Calu3 (cell line): ENCODE measurements at regions not wholly inside any gene's neighbourhood (a gene's known extent, or its start where the extent isn't known, plus 50 kb on each side); places are given as distances from the start of the nearest gene placed in this dataset.
"Not testable (repeated sequence)": the region's sequence is repeated elsewhere in the genome, so short reads cannot be mapped to it uniquely, and the experiment has no call there.

Experiments used
- BruUV-seq: library from RNA; stranded (reverse); fragments of 400-500 nt; replicated peaks from 2 replicates; lab custom pipeline; 2021; lab: Mats Ljungman, UMichigan
- CTCF ChIA-PET: fragments of 300-600 bp; sonication (Branson Sonifier 250); formaldehyde crosslinking; loops from one replicate; lab custom pipeline; 2022; ENCODE audit warnings: antibody characterized with exemption; lab: Charles Lee
- DNase-seq: peaks from one replicate; pipeline ENCODE4 v3.0.0; 2022
- H3K27ac Mint-ChIP-seq: one replicate; pipeline ENCODE4 v1.8.0; 2022; ENCODE audit warnings: mixed read lengths; ENCODE audit not compliant: unreplicated experiment
- H3K27me3 Mint-ChIP-seq: one replicate; pipeline ENCODE4 v1.8.0; 2022; ENCODE audit warnings: mixed read lengths; ENCODE audit not compliant: unreplicated experiment
- H3K36me3 Mint-ChIP-seq: one replicate; pipeline ENCODE4 v1.8.0; 2022; ENCODE audit warnings: mild to moderate bottlenecking, moderate library complexity, mixed read lengths; ENCODE audit not compliant: insufficient read depth, unreplicated experiment
- H3K4me1 Mint-ChIP-seq: one replicate; pipeline ENCODE4 v1.8.0; 2022; ENCODE audit warnings: mild to moderate bottlenecking, low read depth, mixed read lengths; ENCODE audit not compliant: unreplicated experiment
- H3K4me3 Mint-ChIP-seq: one replicate; pipeline ENCODE4 v1.8.0; 2022; ENCODE audit warnings: mild to moderate bottlenecking, low read depth, moderate library complexity, mixed read lengths; ENCODE audit not compliant: unreplicated experiment
- H3K9me3 Mint-ChIP-seq: one replicate; pipeline ENCODE4 v1.8.0; 2022; ENCODE audit warnings: low read depth, mixed read lengths; ENCODE audit not compliant: unreplicated experiment
- intact Hi-C: fragments of 100-400 bp; cut with micrococcal nuclease; formaldehyde crosslinking; loops from one replicate; pipeline ENCODE4 v1.10.0; 2022; ENCODE audit not compliant: unreplicated experiment

DNA sequence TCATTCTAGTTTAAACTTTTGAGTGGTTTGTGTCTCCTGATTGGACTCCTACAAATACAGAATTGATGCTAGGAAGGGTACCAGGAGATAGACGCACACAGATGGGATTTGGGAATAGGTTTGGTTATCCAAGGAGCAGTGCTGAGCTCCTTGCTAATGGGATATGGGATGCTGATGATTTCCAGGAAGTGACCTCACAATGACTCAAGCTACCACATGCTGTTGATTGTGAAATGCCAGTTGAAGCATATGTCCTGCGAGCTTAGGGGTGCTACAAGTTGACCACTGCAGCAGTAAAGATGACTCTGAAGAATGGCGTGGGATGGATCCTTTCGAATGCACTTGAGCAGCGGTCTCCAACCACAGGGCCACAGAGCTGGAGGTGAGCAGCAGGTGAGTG lies 343.2 kb downstream of the ZNF37A start:
- H3K36me3 Mint-ChIP-seq, DNase-seq, CTCF ChIA-PET, H3K27ac Mint-ChIP-seq, H3K9me3 Mint-ChIP-seq, H3K4me3 Mint-ChIP-seq, intact Hi-C loops, H3K27me3 Mint-ChIP-seq, H3K4me1 Mint-ChIP-seq, BruUV-seq: not testable (repeated sequence)

DNA sequence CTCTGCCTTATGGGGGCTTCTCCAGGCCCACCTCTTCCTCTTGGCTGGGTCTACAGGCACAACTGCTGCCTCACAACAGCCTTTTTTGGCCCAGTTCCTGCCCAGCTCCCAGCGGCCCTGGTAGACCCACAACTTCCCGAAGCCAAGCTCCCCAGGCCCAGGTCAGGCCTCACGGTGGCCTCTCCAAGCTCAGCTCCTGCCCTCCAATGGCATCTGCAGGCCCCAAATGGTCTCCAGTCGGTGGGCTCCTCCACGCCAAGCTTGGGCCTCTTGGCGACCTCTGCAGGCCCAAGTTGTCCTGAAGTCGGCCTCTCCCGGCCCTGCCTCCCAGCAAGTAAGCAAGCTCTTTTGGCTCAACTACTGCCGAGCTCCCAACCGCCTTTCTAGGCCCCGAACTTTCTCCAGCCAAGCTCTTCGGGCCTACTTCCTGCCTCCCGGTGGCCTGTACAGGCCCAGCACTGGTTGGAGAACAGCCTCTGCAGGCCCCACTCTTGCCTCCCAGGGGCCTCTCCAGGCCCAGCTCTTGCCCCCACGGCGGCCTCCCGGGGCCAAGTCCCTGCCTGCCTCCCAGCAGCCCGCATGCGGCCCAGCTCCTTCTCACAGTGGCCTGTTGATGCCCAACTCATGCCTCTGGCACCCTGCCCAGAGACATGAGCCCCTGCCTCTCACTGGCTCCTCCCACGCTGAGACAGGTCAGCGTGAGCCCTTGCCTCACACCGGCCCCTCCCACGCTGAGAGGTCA lies 354.6 kb downstream of the ZNF37A start:
- DNase-seq, CTCF ChIA-PET, H3K4me3 Mint-ChIP-seq, H3K9me3 Mint-ChIP-seq, H3K27ac Mint-ChIP-seq, H3K27me3 Mint-ChIP-seq, intact Hi-C loops, BruUV-seq, H3K4me1 Mint-ChIP-seq: not testable (repeated sequence)
- H3K36me3 Mint-ChIP-seq, result peaks cover 24% of the 10 kb centered on the region

DNA sequence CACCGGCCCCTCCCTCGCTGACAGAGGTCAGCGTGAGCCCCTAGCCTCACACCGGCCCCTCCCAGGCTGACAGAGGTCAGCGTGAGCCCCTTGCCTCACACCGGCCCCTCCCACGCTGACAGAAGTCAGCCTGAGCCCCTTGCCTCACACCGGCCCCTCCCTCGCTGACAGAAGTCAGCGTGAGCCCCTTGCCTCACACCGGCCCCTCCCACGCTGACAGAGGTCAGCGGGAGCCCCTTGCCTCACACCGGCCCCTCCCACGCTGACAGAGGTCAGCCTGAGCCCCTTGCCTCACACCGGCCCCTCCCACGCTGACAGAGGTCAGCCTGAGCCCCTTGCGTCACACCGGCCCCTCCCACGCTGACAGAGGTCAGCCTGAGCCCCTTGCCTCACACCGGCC lies 355.5 kb downstream of the ZNF37A start:
- H3K27me3 Mint-ChIP-seq, CTCF ChIA-PET, H3K4me1 Mint-ChIP-seq, H3K9me3 Mint-ChIP-seq, H3K4me3 Mint-ChIP-seq, DNase-seq, intact Hi-C loops, H3K27ac Mint-ChIP-seq, BruUV-seq: not testable (repeated sequence)
- peaks cover 24% of the 10 kb centered on the region for H3K36me3 Mint-ChIP-seq

DNA sequence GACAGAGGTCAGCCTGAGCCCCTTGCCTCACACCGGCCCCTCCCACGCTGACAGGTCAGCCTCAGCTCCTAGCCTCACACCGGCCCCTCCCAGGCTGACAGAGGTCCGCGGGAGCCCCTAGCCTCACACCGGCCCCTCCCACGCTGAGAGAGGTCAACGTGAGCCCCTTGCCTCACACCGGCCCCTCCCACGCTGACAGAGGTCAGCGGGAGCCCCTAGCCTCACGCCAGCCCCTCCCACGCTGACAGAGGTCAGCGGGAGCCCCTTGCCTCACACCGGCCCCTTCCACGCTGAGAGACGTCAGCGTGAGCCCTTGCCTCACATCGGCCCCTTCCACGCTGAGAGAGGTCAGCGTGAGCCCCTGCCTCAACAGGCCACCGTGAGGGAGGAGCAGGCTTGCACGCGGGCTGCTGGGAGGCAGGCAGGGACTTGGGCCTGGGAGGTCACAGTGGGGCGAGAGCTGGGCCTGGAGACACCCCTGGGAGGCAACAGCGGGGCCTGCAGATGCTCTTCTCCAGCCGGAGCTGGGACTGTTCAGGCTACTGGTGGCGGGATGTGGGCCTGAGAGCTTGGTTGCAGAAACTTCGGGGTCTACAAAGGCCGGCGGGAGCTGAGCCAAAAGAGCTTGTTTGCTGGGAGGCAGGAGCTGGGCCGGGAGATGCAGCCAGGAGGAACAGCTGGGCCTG lies 356.4 kb downstream of the ZNF37A start:
- peaks cover 24% of the 10 kb centered on the region for H3K36me3 Mint-ChIP-seq
- CTCF ChIA-PET, H3K27me3 Mint-ChIP-seq, H3K4me1 Mint-ChIP-seq, intact Hi-C loops, BruUV-seq, H3K9me3 Mint-ChIP-seq, H3K27ac Mint-ChIP-seq, H3K4me3 Mint-ChIP-seq, DNase-seq: not testable (repeated sequence)

DNA sequence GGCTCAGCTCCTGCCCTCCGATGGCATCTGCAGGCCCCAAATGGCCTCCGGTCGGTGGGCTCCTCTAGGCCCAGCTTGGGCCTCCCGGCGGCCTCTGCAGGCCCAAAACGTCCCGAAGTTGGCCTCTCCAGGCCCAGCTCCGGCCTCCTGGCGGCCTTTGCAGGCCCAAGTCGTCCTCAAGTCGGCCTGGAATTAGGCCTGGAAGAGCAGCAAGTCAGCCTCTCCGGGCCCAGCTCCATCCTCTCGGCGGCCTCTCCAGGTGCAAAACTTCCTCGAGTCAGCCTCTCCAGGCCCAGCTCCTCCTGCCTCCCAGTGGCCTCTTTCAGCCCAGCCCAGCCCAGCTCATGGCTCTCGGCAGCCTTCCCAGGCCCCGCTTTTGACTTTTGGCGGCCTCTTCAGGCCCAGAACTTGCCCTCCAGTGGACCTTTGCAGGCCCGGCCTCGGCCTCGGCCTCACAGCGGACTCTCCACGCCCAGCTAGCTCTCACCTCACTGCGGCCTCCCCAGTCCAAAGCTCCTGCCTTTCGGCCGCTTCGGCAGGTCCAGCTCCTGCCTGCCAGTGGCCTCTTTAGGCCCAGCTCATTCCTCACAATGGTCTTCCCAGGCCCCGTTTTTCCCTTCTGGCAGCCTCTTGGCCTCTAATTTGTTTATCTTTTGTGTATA lies 357.3 kb downstream of the ZNF37A start:
- CTCF ChIA-PET, H3K27me3 Mint-ChIP-seq, H3K9me3 Mint-ChIP-seq, BruUV-seq, DNase-seq, H3K4me1 Mint-ChIP-seq, H3K4me3 Mint-ChIP-seq, intact Hi-C loops: not testable (repeated sequence)
- Mint-ChIP-seq H3K36me3 (peaks cover 24% of the 10 kb centered on the region), H3K27ac (peak overlapping the region; percentile 36)
